Sigmoid colon (tissue), 6 donors: ENCODE measurements at regions not wholly inside any gene's neighbourhood (a gene's known extent, or its start where the extent isn't known, plus 50 kb on each side); places are given as distances from the start of the nearest gene placed in this dataset.

Source experiments
- DNase-seq: peaks from one replicate; pipeline ENCODE4 v3.0.0-alpha.2; 2019
- H3K27ac ChIP-seq, 4 donors: fragments of 200-600 bp; sonication (generic); one replicate each; pipeline ENCODE4 v1.5.1; 2016 to 2019; ENCODE audit warnings: mild to moderate bottlenecking in 1 of 4
- H3K27me3 ChIP-seq, 3 donors: fragments of 200-600 bp; sonication (generic); one replicate each; pipeline ENCODE4 v1.5.1; 2019; ENCODE audit warnings: mild to moderate bottlenecking in 1 of 3
- H3K36me3 ChIP-seq, 4 donors: fragments of 200-600 bp; sonication (generic); one replicate each; pipeline ENCODE4 v1.5.1; 2016 to 2019
- H3K4me1 ChIP-seq, 4 donors: fragments of 200-600 bp; sonication (generic); one replicate each; pipeline ENCODE4 v1.5.1; 2017 to 2019
- H3K4me3 ChIP-seq, 4 donors: fragments of 200-600 bp; sonication (generic); one replicate each; pipeline ENCODE4 v1.5.1; 2017 to 2019; ENCODE audit warnings: mild to moderate bottlenecking in 2 of 4, moderate library complexity in 1 of 4
- H3K9me3 ChIP-seq, 4 donors: fragments of 200-600 bp in 3 of 4; sonication (generic) in 3 of 4; one replicate each; pipeline versions ENCODE4 v1.5.1 to v1.6.1; 2013 to 2019
- EP300 ChIP-seq, 4 donors: sonication (generic); formaldehyde crosslinking; IDR thresholded peaks; one replicate each; pipeline ENCODE4 v1.6.1; 2017; ENCODE audit warnings: antibody characterized with exemption in 4 of 4
- POLR2A ChIP-seq, 2 donors: fragments of 450-650 bp; IDR thresholded peaks; one replicate each; pipeline ENCODE4 v1.6.1; 2016; ENCODE audit warnings: antibody characterized with exemption in 2 of 2, mild to moderate bottlenecking in 2 of 2, moderate library complexity in 2 of 2
- POLR2AphosphoS5 ChIP-seq, 4 donors: sonication (generic); formaldehyde crosslinking; IDR thresholded peaks; one replicate each; pipeline ENCODE4 v1.6.1; 2017; ENCODE audit warnings: antibody characterized with exemption in 4 of 4
- WGBS, 2 donors: extraction: QIAGEN DNeasy Blood & Tissue Kit; methylation state at CpG; one replicate each; pipeline ENCODE4 v1.1.7; 2013; 5-methylcytosine and 5-hydroxymethylcytosine counted together
- intact Hi-C: fragments of 100-400 bp; cut with DNase I; formaldehyde crosslinking; loops from one replicate; pipeline ENCODE4 v1.15.1; 2023
- TF ChIP-seq, protein P1 (sequence below), 4 experiments: fragments of 450-650 bp in 3 of 4; fragments of 200-600 bp in 1 of 4; IDR thresholded peaks; one replicate each; pipeline ENCODE4 v1.5.1; 2016 to 2019; ENCODE audit warnings: antibody characterized with exemption in 4 of 4, mild to moderate bottlenecking in 3 of 4, moderate library complexity in 2 of 4
- donor health status: healthy with polysubstance abuse.
- donor health status: healthy.

DNA sequence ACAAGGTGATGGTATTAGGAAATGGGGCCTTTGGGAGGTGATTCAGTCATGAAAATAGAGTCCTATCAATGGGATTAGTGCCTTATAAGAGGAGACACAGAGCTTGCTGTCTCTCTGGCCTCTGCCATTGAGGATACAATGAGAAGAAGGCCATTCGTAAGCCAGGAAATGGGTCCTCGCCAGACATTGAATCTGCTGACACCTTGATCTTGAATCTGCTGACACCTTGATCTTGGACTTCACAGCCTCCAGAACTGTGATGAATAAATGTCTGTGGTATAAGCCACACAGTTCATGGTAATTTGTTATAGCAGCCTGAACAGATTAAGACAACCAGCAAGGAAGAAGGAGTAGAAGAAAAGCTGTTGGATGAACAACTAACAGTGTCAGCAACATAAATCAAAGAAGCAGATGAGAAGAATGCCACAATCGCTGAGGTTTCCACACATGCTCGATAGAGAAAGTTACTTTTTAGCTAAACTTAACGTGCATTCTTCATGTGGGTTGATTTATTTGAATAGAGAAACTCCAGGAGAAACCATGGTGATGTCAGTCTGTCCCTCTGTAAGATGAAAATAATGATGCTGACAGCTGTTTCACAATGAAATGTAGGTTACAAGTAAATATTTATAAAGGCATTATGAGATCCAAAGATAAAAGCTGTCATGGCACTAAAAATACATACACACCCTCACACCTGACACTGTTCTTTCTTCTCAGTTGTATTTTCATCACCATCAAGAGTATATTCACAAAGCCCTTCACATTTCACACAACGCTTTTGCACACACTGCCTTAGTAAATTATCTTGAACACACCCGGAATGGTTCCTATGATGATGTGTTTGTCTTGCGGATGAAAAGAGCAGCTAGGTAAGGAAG, 153.7 kb upstream of the NCK2 start:
- TF ChIP-seq, protein P1, sequence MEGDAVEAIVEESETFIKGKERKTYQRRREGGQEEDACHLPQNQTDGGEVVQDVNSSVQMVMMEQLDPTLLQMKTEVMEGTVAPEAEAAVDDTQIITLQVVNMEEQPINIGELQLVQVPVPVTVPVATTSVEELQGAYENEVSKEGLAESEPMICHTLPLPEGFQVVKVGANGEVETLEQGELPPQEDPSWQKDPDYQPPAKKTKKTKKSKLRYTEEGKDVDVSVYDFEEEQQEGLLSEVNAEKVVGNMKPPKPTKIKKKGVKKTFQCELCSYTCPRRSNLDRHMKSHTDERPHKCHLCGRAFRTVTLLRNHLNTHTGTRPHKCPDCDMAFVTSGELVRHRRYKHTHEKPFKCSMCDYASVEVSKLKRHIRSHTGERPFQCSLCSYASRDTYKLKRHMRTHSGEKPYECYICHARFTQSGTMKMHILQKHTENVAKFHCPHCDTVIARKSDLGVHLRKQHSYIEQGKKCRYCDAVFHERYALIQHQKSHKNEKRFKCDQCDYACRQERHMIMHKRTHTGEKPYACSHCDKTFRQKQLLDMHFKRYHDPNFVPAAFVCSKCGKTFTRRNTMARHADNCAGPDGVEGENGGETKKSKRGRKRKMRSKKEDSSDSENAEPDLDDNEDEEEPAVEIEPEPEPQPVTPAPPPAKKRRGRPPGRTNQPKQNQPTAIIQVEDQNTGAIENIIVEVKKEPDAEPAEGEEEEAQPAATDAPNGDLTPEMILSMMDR (IDR thresholded peaks at IDR 0.05), result no peak
- TF ChIP-seq EP300 (IDR thresholded peaks at IDR 0.05) (no peak), POLR2AphosphoS5 (IDR thresholded peaks at IDR 0.05) (no peak), POLR2A (IDR thresholded peaks at IDR 0.05) (no peak)
- Histone ChIP-seq H3K4me3 (no peak overlapping the region), H3K27me3 (no peaks in the 10 kb centered on the region), H3K9me3 (no peaks in the 10 kb centered on the region), H3K36me3 (no peaks in the 10 kb centered on the region), H3K4me1 (no peaks in the 10 kb centered on the region), H3K27ac (no peak overlapping the region)
- intact Hi-C loops, result no loop called here
- WGBS, 2 donors, result 52 to 71% methylated on average over 8 of the region's 8 CpGs
- no peak for DNase-seq

DNA sequence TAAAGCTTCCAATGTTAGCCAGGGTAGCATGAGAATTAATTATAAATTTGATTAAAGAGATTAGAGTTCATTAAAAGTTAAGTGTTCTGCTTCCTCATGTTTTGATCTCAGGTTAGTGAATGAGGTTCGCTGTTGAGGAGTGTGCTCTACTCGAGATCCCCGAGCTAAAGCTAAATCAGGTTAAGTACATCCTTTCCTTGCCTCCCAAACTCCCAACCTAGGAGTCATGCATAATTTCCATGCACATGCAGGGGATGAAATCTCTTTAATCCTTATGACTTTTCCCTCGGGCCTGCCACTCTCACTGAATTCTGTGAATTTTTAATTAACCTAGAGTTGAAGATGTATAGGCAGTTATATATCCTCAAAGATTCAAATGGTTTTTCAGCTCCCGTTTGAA, 156.1 kb upstream of the NCK2 start:
- no peak for DNase-seq
- Histone ChIP-seq H3K9me3 (no peaks in the 10 kb centered on the region), H3K4me1 (no peaks in the 10 kb centered on the region), H3K27ac (no peak overlapping the region), H3K36me3 (no peaks in the 10 kb centered on the region), H3K27me3 (no peaks in the 10 kb centered on the region), H3K4me3 (no peak overlapping the region)
- 92 to 96% methylated on average over 5 of the region's 5 CpGs for WGBS, 2 donors
- TF ChIP-seq POLR2A (IDR thresholded peaks at IDR 0.05) (no peak), EP300 (IDR thresholded peaks at IDR 0.05) (no peak), POLR2AphosphoS5 (IDR thresholded peaks at IDR 0.05) (no peak)
- TF ChIP-seq, protein P1 (IDR thresholded peaks at IDR 0.05), result no peak
- intact Hi-C loops, result no loop called here

DNA sequence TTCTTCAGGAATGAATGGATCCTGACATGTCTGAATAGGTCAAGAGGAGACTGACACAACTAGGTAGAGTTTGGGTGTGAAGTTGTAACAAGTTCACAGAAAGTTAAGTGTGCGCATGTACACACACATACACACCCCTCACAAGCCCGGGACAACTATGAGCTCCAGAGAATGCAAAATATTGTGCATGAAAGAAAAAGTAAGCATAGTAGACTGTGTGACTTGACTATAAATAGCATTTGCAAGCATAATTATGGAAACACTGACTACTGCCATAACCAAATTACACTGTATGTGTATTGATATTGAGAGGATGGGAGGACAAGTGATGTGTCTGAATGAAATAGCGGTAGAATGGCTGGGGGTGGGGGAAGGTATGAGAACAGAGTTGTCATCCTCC, 157.1 kb upstream of the NCK2 start:
- TF ChIP-seq, protein P1 (IDR thresholded peaks at IDR 0.05), result no peak
- no peak for TF ChIP-seq POLR2A (IDR thresholded peaks at IDR 0.05)
- TF ChIP-seq POLR2AphosphoS5 (IDR thresholded peaks at IDR 0.05), result no peak
- TF ChIP-seq EP300 (IDR thresholded peaks at IDR 0.05), result no peak
- Histone ChIP-seq H3K36me3 (no peaks in the 10 kb centered on the region), H3K27me3 (no peaks in the 10 kb centered on the region), H3K9me3 (no peaks in the 10 kb centered on the region), H3K4me3 (no peak overlapping the region), H3K27ac (no peak overlapping the region), H3K4me1 (no peaks in the 10 kb centered on the region)
- intact Hi-C loops, result no loop called here
- WGBS, 2 donors, result 81 to 97% methylated on average over 3 of the region's 3 CpGs
- no peak for DNase-seq

DNA sequence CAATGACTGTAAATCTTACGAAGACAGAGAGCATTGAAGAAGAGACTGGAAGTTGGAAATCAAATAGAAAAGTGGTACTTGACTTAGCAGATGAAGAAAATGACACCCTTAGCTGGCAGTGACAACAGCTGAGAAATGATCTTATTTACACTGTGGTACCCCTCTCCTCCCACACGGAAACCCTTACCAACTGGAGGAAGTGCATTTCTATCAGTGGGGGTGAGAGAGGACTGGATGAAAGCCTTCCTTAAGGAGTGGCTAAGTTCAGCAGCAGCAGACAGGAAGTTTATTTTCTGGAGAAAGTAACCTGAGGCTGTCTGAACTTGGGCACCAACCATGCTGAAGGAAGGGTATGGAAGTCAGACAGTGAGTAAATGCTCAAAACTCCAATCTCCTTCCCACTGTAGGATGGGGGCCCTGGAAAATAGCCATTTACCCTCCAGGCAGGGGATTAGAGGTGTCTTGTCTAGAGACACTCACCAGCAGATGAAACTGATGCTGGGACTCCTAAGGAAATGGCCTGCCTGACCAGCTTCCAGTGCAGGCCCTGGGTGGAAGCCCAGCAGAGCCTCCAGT, 160.2 kb upstream of the NCK2 start:
- Histone ChIP-seq H3K4me3 (no peak overlapping the region), H3K27me3 (no peaks in the 10 kb centered on the region), H3K27ac (no peak overlapping the region), H3K36me3 (no peaks in the 10 kb centered on the region), H3K9me3 (no peaks in the 10 kb centered on the region), H3K4me1 (no peaks in the 10 kb centered on the region)
- 38 to 44% methylated on average over 2 of the region's 2 CpGs for WGBS, 2 donors
- TF ChIP-seq POLR2A (IDR thresholded peaks at IDR 0.05) (no peak), POLR2AphosphoS5 (IDR thresholded peaks at IDR 0.05) (no peak)
- intact Hi-C loops, result no loop called here
- DNase-seq, result no peak

DNA sequence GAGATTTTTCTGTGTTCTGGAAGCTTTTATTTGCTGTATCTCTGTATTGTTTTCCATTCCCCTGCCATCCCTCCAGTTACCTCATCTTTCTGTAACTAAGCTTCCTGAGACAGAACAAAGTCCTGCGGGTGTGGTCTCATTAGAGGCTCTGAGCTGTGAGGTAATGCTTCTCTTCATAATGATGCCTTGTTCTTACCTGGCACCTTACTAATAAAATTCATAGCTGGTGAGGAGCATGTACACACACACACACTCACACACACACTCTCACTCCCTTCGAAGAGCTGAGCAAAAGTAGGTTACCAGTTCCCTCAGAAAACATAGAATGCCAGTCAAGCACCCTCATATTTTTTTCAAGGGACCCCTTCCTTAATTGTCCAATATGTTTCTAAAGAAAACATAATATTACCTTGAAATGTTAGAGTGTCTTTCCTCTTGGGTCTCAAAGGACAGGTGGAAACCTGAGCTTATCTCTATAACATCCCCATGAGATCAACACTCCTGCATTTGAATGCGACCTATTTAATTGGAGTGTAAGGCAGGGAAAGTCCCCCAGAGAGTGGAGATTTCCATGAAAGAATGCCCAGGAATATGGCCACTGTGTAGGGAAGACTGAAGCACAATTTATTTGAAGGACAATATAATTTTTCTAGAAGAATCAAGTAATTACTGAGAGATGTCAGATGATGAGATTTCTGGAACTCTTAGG, 161.6 kb upstream of the NCK2 start:
- Histone ChIP-seq H3K4me3 (no peak overlapping the region), H3K27ac (no peak overlapping the region), H3K36me3 (no peaks in the 10 kb centered on the region), H3K9me3 (no peaks in the 10 kb centered on the region), H3K27me3 (no peaks in the 10 kb centered on the region), H3K4me1 (no peaks in the 10 kb centered on the region)
- TF ChIP-seq POLR2A (IDR thresholded peaks at IDR 0.05) (peak in 1 of 2 donors; percentile 23), EP300 (IDR thresholded peaks at IDR 0.05) (no peak)
- WGBS, 2 donors, result 18 to 66% methylated on average over 3 of the region's 3 CpGs
- intact Hi-C loops, result no loop called here
- DNase-seq, result no peak
